ENCODE measurements at regions not wholly inside any gene's neighbourhood (a gene's known extent, or its start where the extent isn't known, plus 50 kb on each side); places are given as distances from the start of the nearest gene placed in this dataset.
"Not testable (repeated sequence)": the region's sequence is repeated elsewhere in the genome, so short reads cannot be mapped to it uniquely, and the experiment has no call there.

DNA sequence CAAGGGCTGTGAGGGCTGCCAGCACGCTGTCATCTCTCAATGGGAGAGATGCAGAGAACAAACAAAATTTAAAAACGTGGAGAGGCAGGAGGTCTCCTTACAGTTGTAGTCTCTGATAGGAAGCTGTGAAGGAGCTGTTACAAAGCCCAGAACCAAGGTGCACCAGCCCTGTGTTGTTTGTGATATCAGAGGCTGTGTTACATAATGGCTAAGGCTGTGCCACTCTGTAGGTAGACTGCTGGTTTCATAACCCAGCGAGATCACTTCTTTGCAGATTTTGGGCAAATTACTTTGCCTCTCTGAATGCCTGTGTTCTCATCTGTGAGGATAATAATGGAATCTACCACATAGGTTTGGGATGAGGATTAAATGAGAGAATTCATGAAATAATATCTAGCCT, 1480.7 kb upstream of the WWC1 start:
- no peak for DNase-seq (ENCODE audit: low read depth in 2 of 2)

DNA sequence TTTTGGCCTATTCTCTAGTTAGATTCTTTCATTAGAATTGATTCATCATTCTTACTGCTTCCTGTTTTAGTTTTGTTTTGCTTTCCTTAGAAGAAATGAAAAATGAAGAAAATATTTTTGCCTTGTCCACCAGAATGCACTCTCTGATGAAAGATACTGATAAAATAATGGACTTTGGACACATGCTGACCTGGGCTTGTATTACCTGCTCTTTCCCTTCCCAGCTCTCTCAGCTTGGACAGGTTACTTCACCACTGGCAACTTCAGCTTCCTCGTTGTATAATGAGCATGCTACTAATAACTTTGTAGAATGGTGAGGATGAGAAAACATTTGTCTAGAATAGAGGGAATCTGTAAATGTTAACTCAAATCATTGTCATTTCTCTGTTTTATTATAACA, 1468.1 kb upstream of the WWC1 start:
- DNase-seq (ENCODE audit: low read depth in 2 of 2): no peak

DNA sequence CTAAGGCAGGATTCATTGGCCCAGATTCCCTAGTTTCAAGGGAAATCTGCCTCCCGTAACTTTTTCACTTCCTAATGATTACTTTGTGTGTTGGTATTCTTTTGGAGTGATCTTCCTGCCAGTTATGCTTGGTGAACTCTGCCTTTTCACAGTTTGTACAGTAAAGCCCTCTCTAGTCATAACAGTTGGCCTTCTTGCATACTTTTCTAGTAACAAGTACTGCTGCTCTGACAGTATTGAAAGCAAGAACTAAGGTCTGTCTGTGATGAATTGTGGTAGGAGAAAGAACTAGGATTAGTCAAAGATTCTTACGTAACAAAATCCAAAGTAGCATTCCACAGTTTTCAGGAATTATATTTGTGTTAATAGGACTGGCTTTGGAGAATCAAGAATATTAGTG, 1457.2 kb upstream of the WWC1 start:
- no peak for DNase-seq (ENCODE audit: low read depth in 2 of 2)

DNA sequence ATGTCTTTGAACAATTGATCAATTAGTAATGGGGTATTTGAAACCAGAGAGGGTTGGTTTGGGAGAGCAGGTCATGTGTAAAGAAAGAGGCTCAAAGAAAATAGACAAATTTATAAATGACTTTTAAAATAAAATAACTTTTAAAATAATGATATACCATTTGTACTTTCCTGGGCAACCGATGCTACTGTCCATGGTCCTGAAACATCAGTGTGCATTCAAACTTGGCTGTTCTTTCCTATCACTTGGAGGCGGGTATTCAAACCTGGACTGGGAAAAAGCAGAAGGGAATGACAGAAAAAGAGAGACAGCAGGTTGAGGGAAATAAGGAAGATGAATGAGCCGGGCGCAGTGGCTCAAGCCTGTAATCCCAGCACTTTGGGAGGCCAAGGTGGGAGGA, 1446.4 kb upstream of the WWC1 start:
- no peak for DNase-seq (ENCODE audit: low read depth in 2 of 2)

DNA sequence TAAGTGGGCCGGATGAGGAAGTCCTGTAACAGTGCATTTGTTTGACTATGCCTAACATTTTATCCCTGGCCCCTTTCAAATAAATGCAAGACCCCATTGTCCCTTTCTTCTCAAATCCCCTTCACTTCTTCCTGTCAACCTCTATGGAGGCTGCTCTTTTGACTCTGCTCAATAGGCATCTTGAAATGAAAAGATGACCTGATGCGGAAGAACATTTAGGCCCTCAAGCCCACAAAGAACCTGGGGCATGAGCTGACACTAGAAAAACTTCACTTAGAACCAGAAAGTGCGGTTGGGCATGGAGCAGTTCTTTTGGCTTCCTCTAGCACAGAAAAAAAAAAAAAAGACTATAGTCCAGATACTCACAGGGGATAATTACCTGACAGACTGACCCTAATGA, 1434.7 kb upstream of the WWC1 start:
- DNase-seq (ENCODE audit: low read depth in 2 of 2): no peak

DNA sequence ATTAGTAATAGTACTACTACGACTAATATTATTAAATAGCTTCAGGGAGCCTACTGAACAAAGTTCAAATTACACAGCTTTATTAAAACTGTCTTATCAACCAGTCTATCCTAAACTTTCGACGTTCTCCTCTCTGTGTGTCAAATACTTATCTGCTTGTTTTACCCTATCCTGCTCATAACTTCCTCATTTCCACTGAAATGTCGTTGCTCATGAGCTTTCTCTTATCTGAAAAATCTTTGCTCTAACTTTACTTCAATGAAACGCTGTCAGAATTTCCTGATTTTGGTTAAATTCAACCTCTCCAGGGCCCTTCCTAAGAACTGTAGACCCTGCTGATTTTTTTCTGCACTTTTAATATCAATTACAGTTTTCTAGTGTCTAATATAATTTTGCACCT, 1431.0 kb upstream of the WWC1 start:
- DNase-seq (ENCODE audit: low read depth in 2 of 2): no peak

DNA sequence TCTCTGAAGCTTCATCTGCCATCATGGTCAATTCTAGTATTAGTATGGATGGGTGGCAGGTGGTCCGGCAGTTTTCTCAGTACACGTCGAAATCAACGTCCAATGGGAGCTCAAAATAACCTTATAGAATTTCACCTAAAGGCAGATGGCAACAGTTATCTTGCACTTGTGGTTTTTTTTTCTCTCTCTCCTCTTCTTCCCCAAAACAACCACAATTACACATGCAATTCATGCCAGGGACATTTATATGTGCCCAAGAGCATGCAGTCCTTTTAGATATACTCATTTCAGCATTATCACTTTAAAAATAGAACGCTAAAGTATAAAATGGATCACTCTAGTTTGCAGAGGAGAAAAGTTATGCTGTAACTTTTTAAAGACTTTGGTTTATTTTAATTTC, 1428.9 kb upstream of the WWC1 start:
- no peak for DNase-seq (ENCODE audit: low read depth in 2 of 2)

DNA sequence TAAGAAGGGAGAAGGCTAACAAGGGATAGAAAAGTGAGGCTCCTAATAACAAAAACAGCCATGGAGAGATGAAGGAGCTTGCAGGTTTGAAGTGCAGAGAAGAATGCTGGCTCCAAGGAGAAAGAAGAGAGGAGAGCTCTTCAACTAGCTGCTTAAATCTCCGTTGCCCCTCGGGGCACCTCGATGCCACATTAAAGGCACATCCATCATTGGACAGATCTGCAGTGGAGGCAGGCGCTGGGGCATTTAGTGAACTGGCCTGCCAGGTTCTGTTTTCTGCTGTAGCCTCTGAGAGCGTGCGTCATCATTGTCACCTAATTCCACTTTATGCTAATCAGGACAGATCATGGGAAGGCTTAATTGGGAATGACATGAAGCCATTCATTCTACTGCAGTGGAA, 1426.2 kb upstream of the WWC1 start:
- DNase-seq (ENCODE audit: low read depth in 2 of 2): no peak

DNA sequence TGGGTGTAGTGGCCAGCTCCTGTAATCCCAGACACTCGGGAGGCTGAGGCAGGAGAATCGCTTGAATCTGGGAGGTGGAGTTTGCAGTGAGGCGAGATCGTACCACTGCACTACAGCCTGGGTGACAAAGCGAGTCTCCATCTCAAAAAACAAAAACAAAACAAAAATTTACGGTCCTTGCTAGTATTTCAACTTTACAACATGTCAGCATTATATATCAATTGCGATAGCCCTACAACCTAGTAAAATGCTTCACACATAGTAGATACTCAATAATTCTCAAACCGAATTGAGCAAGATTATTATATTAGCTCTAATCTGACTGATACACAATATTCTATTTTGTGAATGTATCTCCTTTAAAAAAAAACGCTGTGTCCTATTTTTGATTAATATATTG, 1411.0 kb upstream of the WWC1 start:
- DNase-seq (ENCODE audit: low read depth in 2 of 2): no peak

DNA sequence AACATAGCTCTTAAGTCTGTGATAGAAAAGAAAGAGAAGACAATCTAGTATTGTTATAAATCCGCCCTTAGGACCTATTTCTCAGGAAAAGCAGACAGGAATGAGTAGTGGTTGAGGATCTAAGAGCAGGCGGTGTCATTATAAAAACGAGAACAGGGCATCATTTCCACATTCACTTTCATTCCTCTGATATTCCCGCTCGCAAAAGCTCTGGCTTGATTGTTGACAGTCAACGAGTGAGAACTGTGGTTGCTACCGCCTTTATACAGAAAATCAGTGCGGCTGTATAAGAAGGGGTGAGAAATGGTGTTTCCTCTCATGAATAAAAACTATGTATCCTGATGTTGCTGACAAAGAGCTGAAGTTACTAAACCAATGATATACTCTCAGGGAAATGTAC, 1409.6 kb upstream of the WWC1 start:
- DNase-seq (ENCODE audit: low read depth in 2 of 2): no peak

DNA sequence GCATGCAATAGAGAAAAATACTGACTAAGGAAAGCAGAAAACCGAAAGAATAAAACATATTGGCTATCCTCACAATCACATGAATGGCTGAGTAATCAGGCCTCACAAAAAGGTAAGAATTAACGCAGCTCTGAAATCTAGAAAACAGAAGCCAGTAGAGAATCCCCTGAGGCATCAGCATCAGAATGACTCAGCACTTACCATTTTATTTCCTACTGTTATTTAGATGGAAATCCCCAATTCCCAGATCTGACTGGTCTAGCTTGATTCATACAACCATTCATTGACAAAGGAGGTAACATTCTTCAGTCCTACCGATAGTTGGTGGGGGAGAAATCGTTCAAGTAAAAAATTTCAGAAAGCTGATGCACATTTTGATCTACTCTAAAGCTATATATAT, 1408.4 kb upstream of the WWC1 start:
- DNase-seq (ENCODE audit: low read depth in 2 of 2): no peak

DNA sequence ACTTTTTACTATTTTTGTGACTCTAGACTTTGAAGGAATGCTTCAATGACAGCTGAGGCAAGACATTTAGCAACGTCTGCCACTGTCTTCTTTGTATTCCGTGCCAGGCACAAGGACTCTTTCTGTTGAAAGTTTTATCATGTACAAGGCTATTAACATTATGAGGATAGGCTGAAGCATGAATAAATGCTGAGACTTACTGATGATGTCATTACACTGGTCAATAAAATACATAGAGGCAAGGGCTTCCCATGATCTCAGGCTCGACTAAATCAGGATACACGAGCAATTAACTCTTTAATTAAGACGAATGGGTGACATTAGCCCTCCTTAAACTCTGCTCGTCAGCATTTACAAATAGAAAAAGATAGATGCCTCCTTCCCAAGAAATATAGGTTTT, 1393.3 kb upstream of the WWC1 start:
- no peak for DNase-seq (ENCODE audit: low read depth in 2 of 2)

DNA sequence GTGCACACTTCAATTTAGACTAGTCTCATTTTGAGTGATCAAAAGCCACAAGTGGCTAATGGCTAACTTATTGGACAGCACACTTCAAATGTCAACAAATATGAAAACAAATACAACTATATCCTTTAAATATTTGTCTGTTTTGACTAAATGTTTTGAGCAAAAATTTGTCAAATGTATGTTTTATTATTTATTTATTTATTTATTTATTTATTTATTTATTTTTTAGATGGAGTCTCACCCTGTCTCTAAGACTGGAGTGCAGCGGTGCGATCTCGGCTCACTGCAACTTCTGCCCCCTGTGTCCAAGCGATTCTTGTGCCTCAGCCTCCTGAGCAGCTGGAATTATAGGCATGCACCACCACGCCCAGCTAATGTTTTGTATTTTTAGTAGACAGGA, 1392.1 kb upstream of the WWC1 start:
- DNase-seq (ENCODE audit: low read depth in 2 of 2): no peak

DNA sequence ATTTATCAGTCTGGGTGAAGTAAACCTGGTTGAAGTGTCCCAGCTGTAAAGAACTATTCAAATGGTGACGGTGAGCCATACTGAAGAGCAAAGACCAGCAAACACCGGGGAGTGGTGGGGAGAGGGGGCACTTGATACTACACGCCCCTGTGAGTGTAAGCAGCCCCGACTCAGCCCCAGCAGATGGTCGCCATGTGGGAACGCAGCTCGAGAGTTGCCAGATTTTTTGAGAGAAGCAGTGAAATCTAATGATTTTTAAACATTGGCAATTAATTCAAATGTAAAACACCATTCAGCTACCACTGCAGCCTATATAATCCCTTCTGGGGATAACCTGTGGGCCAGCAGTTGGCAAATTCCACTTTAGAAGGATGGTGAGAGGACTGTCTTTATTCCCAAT, 1386.9 kb upstream of the WWC1 start:
- no peak for DNase-seq (ENCODE audit: low read depth in 2 of 2)

DNA sequence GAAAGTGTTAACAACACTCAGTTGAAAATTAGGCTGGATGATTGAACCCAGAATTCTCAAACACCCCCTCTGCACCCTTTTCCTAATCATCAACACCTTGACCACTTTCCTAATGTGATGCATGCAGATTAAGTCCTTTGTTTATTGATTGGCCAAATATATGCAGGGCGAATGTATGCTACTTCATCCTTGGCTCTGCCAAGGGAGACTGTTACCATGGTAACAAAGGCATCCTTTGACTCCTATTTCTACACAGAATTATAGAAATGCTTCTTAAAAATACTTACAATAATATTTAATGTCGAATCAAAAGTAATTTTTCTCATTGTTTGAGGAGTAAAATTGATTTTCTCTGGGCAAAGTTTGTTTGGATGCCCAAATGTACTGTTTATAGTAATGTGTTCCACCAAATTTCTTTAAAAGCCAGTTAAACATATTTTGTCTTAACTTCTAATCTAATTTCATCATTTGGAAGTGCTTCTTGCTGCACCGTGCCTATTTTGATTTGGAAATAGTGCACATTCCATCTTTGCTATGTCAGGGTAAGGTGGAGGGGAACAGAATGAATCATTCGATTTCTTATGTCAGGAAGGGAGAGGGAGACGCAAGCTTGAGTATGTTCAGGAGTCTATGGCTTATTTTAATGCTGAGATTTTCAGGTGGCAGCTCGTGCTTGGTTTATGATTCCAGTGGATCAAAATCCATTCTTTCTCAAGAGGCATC, 1384.3 kb upstream of the WWC1 start:
- DNase-seq (ENCODE audit: low read depth in 2 of 2): no peak

DNA sequence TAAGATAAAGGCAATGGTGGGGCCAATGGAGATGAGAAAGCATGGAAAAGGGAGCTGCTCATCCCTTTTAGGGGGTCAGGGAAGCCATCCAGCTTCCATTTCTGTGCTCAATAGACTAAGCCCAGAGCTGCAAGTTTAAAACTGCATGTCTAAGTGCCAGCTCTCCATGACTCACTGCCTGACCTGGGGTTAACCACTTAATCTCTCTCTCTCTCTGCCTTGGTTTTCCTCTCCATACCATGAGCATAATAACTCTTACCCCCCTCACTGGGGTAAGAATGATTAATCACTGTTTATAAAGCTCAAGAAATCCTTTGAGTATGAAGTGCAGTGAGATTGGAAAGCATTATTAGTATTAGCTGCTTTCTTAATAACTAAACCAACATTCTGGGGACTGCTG, 1382.4 kb upstream of the WWC1 start:
- no peak for DNase-seq (ENCODE audit: low read depth in 2 of 2)

DNA sequence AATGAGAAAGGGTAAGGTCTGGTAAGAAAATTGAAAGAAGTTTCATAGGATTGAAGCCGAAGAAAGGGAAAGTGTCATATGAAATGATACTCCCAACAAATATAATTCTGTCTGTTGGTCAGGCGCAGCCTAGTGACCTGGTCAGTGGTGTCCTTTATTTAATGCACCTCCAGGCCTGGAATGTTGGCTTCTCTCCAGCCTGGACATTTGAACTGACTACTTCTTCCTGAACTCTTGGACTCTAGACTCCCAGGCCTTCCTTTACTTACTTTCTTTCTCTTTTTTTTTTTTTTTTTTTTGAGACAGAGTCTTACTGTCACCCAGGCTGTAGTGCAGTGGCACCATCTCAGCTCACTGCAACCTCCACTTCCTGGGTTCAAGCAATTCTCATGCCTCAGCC, 1381.5 kb upstream of the WWC1 start:
- DNase-seq (ENCODE audit: low read depth in 2 of 2): no peak

DNA sequence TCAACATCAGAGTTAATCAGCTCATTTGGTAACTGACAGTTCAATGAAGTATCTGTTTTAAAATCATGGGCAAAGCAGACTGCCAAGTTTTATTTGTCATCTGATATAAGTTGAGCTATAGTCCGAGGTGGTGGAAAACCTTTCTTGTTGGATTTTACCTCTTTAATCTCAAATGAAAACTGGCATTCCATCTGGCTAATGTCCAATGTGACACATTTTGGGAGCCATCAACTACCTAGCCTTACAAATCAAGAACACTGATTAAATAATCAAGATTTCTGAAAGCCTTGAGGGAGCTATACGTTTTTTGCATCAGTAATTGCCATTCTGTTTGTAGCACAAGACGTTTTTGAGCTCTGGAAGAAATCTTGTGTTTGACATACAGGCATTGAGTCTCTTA, 1380.5 kb upstream of the WWC1 start:
- no peak for DNase-seq (ENCODE audit: low read depth in 2 of 2)

DNA sequence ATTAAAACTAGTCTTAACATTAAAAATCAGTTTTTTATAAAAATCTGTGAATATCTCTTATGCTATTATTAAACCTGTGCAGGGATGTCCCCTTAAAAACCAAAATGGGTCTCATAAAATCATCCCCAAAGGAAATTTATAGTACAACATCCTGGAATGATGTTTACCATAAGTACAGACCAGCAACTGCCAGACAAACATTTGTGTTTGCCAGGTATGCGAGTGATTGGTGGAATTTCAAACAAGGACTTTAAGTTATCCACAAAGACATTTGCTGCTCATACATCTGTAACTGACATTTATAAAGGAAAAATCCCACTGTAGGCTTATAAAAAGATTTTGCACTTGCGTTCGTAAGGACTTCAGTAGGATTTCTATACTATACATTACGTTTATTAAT, 1375.4 kb upstream of the WWC1 start:
- no peak for DNase-seq (ENCODE audit: low read depth in 2 of 2)

DNA sequence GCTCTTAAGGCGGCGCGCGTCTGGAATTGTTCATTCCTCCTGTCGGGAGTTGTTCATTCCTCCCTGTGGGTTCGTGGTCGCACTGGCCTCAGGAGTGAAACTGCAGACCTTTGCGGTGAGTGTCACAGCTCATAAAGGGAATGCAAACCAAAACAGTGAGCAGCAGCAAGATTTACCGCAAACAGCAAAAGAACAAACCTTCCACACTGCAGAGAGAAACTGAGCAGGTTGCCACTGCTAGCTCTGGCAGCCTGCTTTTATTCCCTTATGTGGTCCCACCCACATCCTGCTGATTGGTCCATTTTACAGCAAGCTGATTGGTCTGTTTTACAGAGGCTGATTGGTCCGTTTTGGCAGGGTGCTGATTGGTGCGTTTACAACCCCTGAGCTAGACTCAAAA, 1365.3 kb upstream of the WWC1 start:
- no peak for DNase-seq (ENCODE audit: low read depth in 2 of 2)

DNA sequence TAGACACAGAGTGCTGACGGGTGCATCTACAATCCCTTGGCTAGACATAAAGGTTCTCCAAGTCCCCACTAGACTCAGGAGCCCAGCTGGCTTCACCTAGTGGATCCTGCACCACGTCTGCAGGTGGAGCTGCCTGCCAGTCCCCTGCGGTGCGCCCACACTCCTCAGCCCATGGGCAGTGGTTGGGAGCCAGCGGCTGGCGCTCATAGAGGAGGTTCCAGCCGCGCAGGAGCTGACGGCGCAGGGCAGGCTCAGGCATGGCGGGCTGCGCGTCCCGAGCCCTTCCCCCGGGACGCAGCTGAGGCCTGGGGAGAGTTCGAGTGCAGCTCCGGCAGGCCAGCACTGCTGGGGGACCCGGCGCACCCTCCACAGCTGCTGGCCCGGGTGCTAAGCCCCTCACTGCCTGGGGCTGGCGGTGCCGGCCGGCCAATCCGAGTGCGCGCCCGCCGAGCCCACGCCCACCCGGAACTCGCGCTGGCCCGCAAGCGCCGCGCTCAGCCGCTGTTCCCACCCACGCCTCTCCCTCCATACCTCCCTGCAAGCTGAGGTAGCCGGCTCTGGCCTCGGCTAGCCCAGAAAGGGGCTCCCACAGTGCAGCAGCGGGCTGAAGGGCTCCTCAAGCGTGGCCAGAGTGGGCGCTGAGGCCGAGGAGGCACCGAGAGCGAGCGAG, 1364.5 kb upstream of the WWC1 start:
- DNase-seq (ENCODE audit: low read depth in 2 of 2): not testable (repeated sequence)

DNA sequence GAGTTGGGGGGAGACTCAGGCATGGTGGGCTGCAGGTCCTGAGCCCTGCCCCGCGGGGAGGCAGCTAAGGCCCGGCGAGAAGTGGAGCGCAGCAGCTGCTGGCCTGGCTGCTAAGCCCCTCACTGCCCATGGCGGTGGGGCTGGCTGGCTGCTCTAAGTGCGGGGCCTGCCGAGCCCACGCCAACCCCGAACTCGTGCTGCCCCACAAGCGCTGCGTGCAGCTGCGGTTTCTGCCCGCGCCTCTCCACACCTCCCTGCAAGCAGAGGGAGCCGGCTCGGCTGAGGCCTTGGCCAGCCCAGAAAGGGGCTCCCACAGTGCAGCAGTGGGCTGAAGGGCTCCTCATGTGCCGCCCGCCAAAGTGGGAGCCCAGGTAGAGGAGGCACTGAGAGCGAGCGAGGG, 1355.1 kb upstream of the WWC1 start:
- no peak for DNase-seq (ENCODE audit: low read depth in 2 of 2)

DNA sequence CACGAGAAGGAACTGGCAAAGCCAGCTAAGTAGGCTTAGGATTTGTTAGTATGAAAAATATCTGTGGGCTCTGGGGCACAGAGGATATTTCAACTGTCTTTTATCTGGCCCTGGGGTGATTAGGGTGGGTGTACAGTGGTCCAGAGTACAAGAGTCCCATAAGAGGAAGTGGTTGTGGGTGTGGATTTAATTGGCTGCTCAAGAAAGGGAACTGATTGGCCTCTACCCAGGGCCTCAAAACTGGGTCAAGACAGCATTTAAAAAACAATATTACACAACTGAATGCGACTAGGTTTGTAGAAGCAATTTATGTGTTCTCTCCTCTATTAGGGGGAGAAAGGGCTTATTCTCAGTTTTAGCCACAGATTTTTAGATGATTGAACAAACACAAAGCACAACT, 1353.4 kb upstream of the WWC1 start:
- no peak for DNase-seq (ENCODE audit: low read depth in 2 of 2)

DNA sequence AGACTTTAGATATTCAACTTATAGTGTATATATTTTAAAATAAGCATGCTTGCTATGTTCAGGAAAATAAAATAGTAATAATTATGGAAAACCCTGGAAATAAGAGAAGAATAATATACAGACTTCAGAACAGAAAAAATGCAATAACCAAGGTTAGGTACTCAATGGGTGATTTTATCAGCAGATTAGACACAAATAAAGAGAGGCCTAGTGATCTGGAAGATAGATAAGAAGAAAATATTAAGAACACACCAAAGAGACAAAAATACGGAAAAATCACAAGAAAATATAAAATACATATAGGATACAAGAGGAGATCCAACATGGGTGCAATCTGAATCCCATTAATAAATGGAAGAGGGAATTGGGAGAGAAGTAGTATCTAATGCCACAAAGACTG, 1348.5 kb upstream of the WWC1 start:
- DNase-seq (ENCODE audit: low read depth in 2 of 2): no peak

All from activated CD4-positive, alpha-beta T cell treated with anti-CD3 and anti-CD28 coated beads for 24 hours (primary cell).